Glomerular visceral epithelial cell (primary cell): ENCODE measurements at regions not wholly inside any gene's neighbourhood (a gene's known extent, or its start where the extent isn't known, plus 50 kb on each side); places are given as distances from the start of the nearest gene placed in this dataset.

Source experiments
- DNase-seq: peaks from one replicate; pipeline ENCODE4 v3.0.0-alpha.2; 2016; ENCODE audit errors: extremely low spot score

DNA sequence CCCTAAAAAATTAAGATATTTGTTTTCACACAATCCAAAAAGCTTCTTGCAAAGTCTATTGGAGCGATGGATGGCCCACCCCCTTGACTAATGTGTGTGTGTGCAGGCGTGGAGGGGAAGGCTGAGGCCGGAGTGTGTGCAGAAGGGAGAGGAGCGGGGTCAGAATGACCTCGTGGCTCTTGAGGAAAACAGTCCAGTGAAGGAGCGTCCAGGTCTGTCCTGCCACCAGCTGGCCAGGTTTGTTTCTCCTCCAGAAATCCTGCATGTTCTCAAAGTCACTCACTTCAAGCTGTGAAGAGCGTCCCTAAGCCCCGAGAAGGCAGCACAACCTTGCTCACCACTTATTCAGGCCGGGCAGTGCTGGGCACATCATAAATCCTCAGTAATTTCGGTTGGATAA is 69.5 kb upstream of the SSX2IP start:
- no peak for DNase-seq

DNA sequence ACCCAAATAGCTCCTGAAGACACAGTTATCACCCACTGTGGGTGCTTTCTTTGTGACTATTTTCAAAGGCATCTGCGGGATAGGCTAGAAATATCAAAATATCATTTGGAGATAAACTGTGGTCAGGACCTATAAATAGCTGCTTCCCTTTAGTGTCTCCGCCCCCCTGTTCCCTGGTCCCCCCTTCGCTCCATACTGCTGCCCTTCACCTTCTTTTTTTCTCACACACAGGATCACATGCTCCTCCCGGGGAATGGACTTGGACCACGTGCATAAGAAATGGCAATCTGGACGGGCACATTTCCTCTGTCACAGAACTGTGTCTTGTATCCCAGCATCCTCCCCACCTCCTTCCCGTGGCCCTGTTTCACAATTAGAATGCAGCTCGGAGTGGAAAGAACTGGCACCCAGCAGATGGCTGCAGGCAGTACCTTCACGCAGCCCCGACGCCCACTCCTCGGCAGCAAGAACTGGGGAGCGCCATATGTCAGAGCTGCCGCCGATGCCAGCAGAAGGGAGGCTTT is 68.8 kb upstream of the SSX2IP start:
- no peak for DNase-seq

- no peak for DNase-seq
These were observed 68.2 kb upstream of the SSX2IP start for GRCh38 chr1:84758476-84758875.

GRCh38 chr1:84757301-84757700 is 67.0 kb upstream of the SSX2IP start:
- DNase-seq, result no peak

GRCh38 chr1:84756455-84757082 is 66.3 kb upstream of the SSX2IP start:
- no peak for DNase-seq

DNA sequence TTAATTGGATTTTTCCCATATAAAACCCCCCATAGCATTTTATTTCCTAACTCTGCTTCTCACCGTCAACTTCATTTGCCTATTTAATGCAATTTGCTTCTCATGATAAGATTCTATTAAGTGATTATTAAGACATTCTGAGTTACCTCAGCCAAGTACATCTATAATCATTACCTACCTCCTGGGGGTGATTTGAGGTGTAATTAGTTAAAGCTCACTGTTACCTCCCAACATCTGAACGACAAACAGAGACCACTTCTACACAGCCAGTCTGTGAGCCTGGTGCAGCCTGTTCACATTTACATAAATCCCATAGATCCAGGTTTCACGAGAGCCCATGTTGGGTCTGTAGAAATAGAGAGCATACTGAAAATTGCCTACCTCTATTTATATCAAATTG is 65.7 kb upstream of the SSX2IP start:
- no peak for DNase-seq

DNA sequence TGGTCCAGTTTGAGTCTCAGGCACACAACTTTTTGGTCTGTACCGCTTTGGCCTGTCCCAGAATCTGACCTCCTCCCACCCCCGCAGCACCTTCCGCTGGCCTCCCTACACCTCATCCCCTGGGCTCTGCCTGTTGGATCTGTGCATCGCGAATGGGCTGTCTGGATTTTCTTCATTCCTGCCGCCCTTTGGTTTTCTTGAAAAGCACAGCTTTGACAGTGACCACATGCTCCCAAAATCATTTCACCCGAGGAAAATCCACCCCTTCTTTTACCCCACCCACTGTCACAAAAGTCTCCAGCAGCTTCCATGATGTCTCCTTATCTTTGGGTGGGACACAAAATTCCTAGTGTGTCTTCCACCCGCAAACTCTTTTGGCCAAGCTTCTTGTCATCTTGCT is 65.0 kb upstream of the SSX2IP start:
- DNase-seq, result no peak

- no peak for DNase-seq
These were observed 64.1 kb upstream of the SSX2IP start for GRCh38 chr1:84754386-84754703.

- DNase-seq, result peak; percentile 68
These were observed 63.5 kb upstream of the SSX2IP start for GRCh38 chr1:84753516-84754385.

DNA sequence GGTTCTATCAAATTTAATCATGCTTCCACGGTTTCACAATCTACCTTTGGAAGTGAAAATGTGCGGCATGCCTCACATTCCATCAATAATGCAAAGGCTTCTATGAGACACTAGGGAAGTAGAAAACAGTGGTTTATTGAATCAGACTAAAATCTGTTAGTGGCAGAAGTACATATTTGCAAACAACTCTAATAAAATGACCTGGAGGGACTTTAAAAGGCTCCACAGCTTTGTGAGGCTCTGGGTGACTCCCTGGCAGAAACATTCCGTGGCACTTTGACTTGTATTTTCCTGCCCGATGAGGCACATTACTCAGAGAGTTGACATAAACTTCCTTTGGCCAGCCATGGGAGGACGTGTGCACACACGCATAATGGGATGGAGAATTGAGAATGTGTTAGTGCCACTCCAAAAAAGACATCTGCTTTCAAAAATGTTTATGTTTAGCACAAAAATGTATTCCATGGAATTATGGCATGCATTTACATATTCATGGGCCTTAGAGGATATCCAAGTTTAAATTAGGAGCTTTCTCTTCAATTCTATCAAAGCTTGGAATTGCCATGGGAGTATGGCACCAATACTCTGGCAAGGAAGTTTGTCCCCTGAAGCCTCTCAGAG is 60.0 kb upstream of the SSX2IP start:
- no peak for DNase-seq

GRCh38 chr1:84749427-84749826 is 59.2 kb upstream of the SSX2IP start:
- no peak for DNase-seq

- no peak for DNase-seq
These were observed 58.1 kb upstream of the SSX2IP start for GRCh38 chr1:84748364-84748763.

DNA sequence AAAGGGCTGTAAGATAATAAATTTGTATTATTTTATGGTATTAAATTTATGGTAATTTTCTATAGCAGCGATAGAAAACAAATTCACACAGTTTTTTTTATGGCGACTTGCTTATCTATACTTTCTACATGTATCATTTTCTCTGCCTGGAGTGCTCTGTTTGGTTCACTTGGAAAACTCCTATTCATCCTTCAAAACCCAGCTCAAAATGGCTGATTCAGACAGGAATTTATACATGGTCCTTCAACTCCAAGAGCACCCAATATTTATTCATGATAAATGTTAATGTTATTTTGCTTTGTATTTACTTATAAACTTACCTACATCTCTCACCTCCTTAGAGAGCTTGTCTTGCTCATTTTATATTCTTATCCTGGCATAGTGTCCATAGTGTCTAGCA is 55.6 kb upstream of the SSX2IP start:
- DNase-seq, result no peak

DNA sequence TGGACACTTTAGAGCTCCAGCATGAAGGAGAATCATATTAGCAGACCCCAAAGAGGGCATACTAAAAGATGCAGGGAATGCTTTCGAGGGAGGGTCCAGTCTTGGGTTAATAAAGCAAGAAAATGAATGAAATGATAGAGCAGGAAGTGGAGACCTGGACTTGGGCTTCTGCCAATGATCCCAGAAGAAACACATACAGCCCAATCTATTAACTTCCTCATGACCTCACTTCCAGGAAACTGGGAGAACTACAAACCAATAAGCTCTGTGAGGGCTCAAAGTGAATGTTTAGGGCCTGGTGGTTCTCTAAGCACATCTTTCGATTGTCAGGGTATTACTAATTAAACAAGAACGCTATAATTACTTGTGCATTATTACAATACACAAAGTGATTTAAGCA is 53.6 kb upstream of the SSX2IP start:
- DNase-seq, result no peak

- no peak for DNase-seq
These were observed 52.4 kb upstream of the SSX2IP start for GRCh38 chr1:84742653-84743052.

DNA sequence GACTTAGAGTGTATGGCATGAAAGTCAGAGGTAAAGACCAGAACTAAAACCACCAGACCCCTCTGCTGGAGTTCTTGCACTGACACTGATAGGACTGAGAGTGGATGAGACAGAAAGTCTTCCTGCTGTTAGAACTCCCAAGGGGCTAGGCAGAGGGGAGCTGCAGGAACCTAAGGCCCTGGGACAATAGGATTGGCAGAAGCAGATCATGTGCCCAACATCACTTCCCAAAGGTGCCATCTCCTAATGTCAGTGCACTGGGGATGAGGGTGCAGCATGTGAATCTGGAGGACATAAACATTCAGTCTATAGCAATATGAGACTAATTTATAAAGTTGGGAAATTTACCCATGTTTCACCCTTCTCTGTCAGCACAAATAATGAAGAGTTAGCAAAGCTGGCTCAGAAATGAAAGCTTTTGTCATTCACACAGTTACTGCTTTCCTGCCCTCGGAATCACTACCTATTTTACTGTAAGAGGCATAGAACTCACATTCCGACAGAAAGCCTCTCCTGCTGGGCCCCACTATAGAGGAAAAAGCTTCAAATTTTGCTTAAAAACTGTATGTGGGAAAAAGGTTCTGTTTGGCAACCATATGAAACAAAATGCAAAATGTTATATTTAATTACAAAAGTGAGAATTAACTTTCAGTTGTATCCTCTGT is 49.9 kb upstream of the SSX2IP start:
- DNase-seq, result no peak
